CD4-positive, alpha-beta T cell (primary cell): ENCODE measurements at regions not wholly inside any gene's neighbourhood (a gene's known extent, or its start where the extent isn't known, plus 50 kb on each side); places are given as distances from the start of the nearest gene placed in this dataset.
"Not testable (repeated sequence)": the region's sequence is repeated elsewhere in the genome, so short reads cannot be mapped to it uniquely, and the experiment has no call there.

Experiments
- ATAC-seq: fragments of 200-7000 bp; cut with Tn5 transposase; one replicate; pipeline ENCODE4 v1.10.0; 2022; ENCODE audit warnings: mild to moderate bottlenecking; ENCODE audit not compliant: poor library complexity
- CTCF ChIA-PET: fragments of 350-600 bp; sonication (Branson Sonifier 250); formaldehyde crosslinking; loops from one replicate; lab custom pipeline; 2021; ENCODE audit warnings: antibody characterized with exemption, inconsistent platforms; lab: Charles Lee
- POLR2A ChIA-PET: fragments of 350-600 bp; sonication (Branson Sonifier 250); formaldehyde crosslinking; loops from one replicate; lab custom pipeline; 2021; ENCODE audit warnings: antibody characterized with exemption, inconsistent platforms; lab: Charles Lee
- DNase-seq, 14 experiments: peaks; one replicate each; pipeline ENCODE4 v3.0.0-alpha.2; 2013 to 2020; ENCODE audit warnings: mixed read lengths in 2 of 14
- H3K27ac ChIP-seq, 2 donors: one replicate each; pipeline versions ENCODE4 v1.5.1 to v1.7.0; 2013; ENCODE audit warnings: low read length in 2 of 2, low read depth in 1 of 2, mild to moderate bottlenecking in 1 of 2
- H3K27me3 ChIP-seq, 2 experiments: 1 replicate in 1 of 2; 2 replicates in 1 of 2; pipeline versions ENCODE4 v1.6.1 to v1.7.0; 2013; ENCODE audit warnings: low read length in 2 of 2, control low read depth in 1 of 2, mild to moderate bottlenecking in 1 of 2, moderate library complexity in 1 of 2; ENCODE audit not compliant: insufficient read depth in 2 of 2, control insufficient read depth in 1 of 2
- H3K36me3 ChIP-seq: one replicate; pipeline ENCODE4 v1.6.1; 2013; ENCODE audit warnings: low read length, control low read depth; ENCODE audit not compliant: insufficient read depth
- H3K4me1 ChIP-seq: one replicate; pipeline ENCODE4 v1.6.1; 2013; ENCODE audit warnings: low read length, control low read depth; ENCODE audit not compliant: insufficient read depth
- H3K4me3 ChIP-seq: one replicate; pipeline ENCODE4 v1.5.1; 2013; ENCODE audit warnings: mild to moderate bottlenecking, low read length, moderate library complexity
- H3K9me3 ChIP-seq, 2 experiments: 1 replicate in 1 of 2; 2 replicates in 1 of 2; pipeline versions ENCODE4 v1.6.1 to v1.7.0; 2013; ENCODE audit warnings: low read length in 2 of 2, mild to moderate bottlenecking in 2 of 2, control low read depth in 1 of 2, moderate library complexity in 1 of 2; ENCODE audit not compliant: control insufficient read depth in 1 of 2, insufficient read depth in 1 of 2
- H3K27ac Mint-ChIP-seq: one replicate; pipeline ENCODE4 v1.8.0; 2020; ENCODE audit warnings: mixed read lengths
- H3K27me3 Mint-ChIP-seq: one replicate; pipeline ENCODE4 v1.8.0; 2021; ENCODE audit warnings: mixed read lengths
- H3K36me3 Mint-ChIP-seq: one replicate; pipeline ENCODE4 v1.8.0; 2021; ENCODE audit warnings: low read depth, mixed read lengths
- H3K4me1 Mint-ChIP-seq: one replicate; pipeline ENCODE4 v1.8.0; 2021; ENCODE audit warnings: low read depth, mixed read lengths
- H3K4me3 Mint-ChIP-seq: one replicate; pipeline ENCODE4 v1.8.0; 2020; ENCODE audit warnings: mild to moderate bottlenecking, mixed read lengths
- H3K9me3 Mint-ChIP-seq: one replicate; pipeline ENCODE4 v1.8.0; 2020; ENCODE audit warnings: mixed read lengths
- CTCF ChIP-seq: fragments of 200-600 bp; IDR thresholded peaks from one replicate; pipeline ENCODE4 v1.8.0; 2022; ENCODE audit warnings: antibody characterized with exemption, mild to moderate bottlenecking
- intact Hi-C, 2 experiments: fragments of 100-400 bp; cut with DNase I in 1 of 2; cut with micrococcal nuclease in 1 of 2; formaldehyde crosslinking; loops; one replicate each; pipeline versions ENCODE4 v1.15.1 to v1.9.0; 2023 to 2025; cut with DNase I, micrococcal nuclease

- ATAC-seq = no peak
- H3K4me3 Mint-ChIP-seq = no peak overlapping the region
- no peaks in the 10 kb centered on the region for H3K4me1 Mint-ChIP-seq
- no peak overlapping the region for H3K27ac Mint-ChIP-seq
- Histone ChIP-seq H3K9me3 (no peaks in the 10 kb centered on the region), H3K4me1 (no peaks in the 10 kb centered on the region), H3K27ac (no peak overlapping the region), H3K27me3 (no peaks in the 10 kb centered on the region), H3K36me3 (no peaks in the 10 kb centered on the region), H3K4me3 (no peak overlapping the region)
- POLR2A ChIA-PET = no interaction called here
- intact Hi-C loops = no loop called here
- no peak for DNase-seq
- CTCF ChIA-PET = no interaction called here
- no peaks in the 10 kb centered on the region for H3K36me3 Mint-ChIP-seq
- no peak for TF ChIP-seq CTCF
- H3K9me3 Mint-ChIP-seq = peaks cover 3% of the 10 kb centered on the region
- H3K27me3 Mint-ChIP-seq = no peaks in the 10 kb centered on the region
These were observed 234.3 kb upstream of the FOLH1 start for GRCh38 chr11:49442669-49443068.

GRCh38 chr11:49439901-49440300 lies 231.5 kb upstream of the FOLH1 start:
- H3K27me3 Mint-ChIP-seq, H3K9me3 ChIP-seq, H3K36me3 Mint-ChIP-seq, ATAC-seq, POLR2A ChIA-PET, H3K27ac Mint-ChIP-seq, H3K4me1 ChIP-seq, H3K27ac ChIP-seq, H3K9me3 Mint-ChIP-seq, CTCF ChIA-PET, intact Hi-C loops, H3K27me3 ChIP-seq, H3K36me3 ChIP-seq, H3K4me3 Mint-ChIP-seq, DNase-seq, H3K4me3 ChIP-seq, H3K4me1 Mint-ChIP-seq: not testable (repeated sequence)

- H3K27ac Mint-ChIP-seq, H3K4me1 Mint-ChIP-seq, H3K27me3 Mint-ChIP-seq, H3K27ac ChIP-seq, H3K4me3 ChIP-seq, ATAC-seq, CTCF ChIA-PET, H3K9me3 Mint-ChIP-seq, H3K4me3 Mint-ChIP-seq, intact Hi-C loops, POLR2A ChIA-PET, H3K36me3 Mint-ChIP-seq, H3K36me3 ChIP-seq, H3K4me1 ChIP-seq, H3K9me3 ChIP-seq, H3K27me3 ChIP-seq: not testable (repeated sequence)
- DNase-seq = peak in 1 of 14 experiments; percentile 2
These were observed 225.9 kb upstream of the FOLH1 start for GRCh38 chr11:49434308-49434707.

- no peak overlapping the region for H3K4me3 ChIP-seq
- H3K27ac ChIP-seq = no peak overlapping the region
- no peak for ATAC-seq
- CTCF ChIA-PET = no interaction called here
- peaks cover 7% of the 10 kb centered on the region for H3K9me3 Mint-ChIP-seq
- H3K36me3 ChIP-seq = no peaks in the 10 kb centered on the region
- H3K27ac Mint-ChIP-seq = no peak overlapping the region
- DNase-seq = no peak
- no peaks in the 10 kb centered on the region for H3K27me3 ChIP-seq
- H3K36me3 Mint-ChIP-seq = no peaks in the 10 kb centered on the region
- H3K9me3 ChIP-seq = no peaks in the 10 kb centered on the region
- H3K4me1 ChIP-seq = no peaks in the 10 kb centered on the region
- no peak overlapping the region for H3K4me3 Mint-ChIP-seq
- H3K4me1 Mint-ChIP-seq = no peaks in the 10 kb centered on the region
- POLR2A ChIA-PET = no interaction called here
- intact Hi-C loops = no loop called here
- H3K27me3 Mint-ChIP-seq = no peaks in the 10 kb centered on the region
- TF ChIP-seq CTCF = no peak
These were observed 223.9 kb upstream of the FOLH1 start for GRCh38 chr11:49432242-49432848.
